ENCODE measurements at regions not wholly inside any gene's neighbourhood (a gene's known extent, or its start where the extent isn't known, plus 50 kb on each side); places are given as distances from the start of the nearest gene placed in this dataset.

GRCh38 chr10:54983255-54983654 is 182.2 kb upstream of the PCDH15 start:
- no peak for DNase-seq (ENCODE audit: low read depth)

GRCh38 chr10:54962134-54962900 is 161.3 kb upstream of the PCDH15 start:
- no peak for DNase-seq (ENCODE audit: low read depth)

GRCh38 chr10:54961040-54961439 is 160.0 kb upstream of the PCDH15 start:
- no peak for DNase-seq (ENCODE audit: low read depth)

GRCh38 chr10:54958844-54959243 is 157.8 kb upstream of the PCDH15 start:
- no peak for DNase-seq (ENCODE audit: low read depth)

- no peak for DNase-seq (ENCODE audit: low read depth)
Observed at GRCh38 chr10:54947605-54948004, 146.6 kb upstream of the PCDH15 start.

- DNase-seq (ENCODE audit: low read depth): no peak
Observed at GRCh38 chr10:54940418-54940817, 139.4 kb upstream of the PCDH15 start.

GRCh38 chr10:54914049-54914448 is 113.0 kb upstream of the PCDH15 start:
- no peak for DNase-seq (ENCODE audit: low read depth)

- DNase-seq (ENCODE audit: low read depth): no peak
Observed at GRCh38 chr10:54909165-54909564, 108.1 kb upstream of the PCDH15 start.

- DNase-seq (ENCODE audit: low read depth): no peak
Observed at GRCh38 chr10:54908019-54908418, 107.0 kb upstream of the PCDH15 start.

GRCh38 chr10:54906940-54907339 is 105.9 kb upstream of the PCDH15 start:
- DNase-seq (ENCODE audit: low read depth): no peak

GRCh38 chr10:54905578-54906192 is 104.7 kb upstream of the PCDH15 start:
- no peak for DNase-seq (ENCODE audit: low read depth)

GRCh38 chr10:54904833-54905232 is 103.8 kb upstream of the PCDH15 start:
- DNase-seq (ENCODE audit: low read depth): no peak

GRCh38 chr10:54903745-54904144 is 102.7 kb upstream of the PCDH15 start:
- DNase-seq (ENCODE audit: low read depth): no peak

GRCh38 chr10:54900584-54900983 is 99.6 kb upstream of the PCDH15 start:
- no peak for DNase-seq (ENCODE audit: low read depth)

GRCh38 chr10:54880996-54881395 is 80.0 kb upstream of the PCDH15 start:
- DNase-seq (ENCODE audit: low read depth): no peak

- DNase-seq (ENCODE audit: low read depth): no peak
Observed at GRCh38 chr10:54869022-54869421, 68.0 kb upstream of the PCDH15 start.

- no peak for DNase-seq (ENCODE audit: low read depth)
Observed at GRCh38 chr10:54866666-54867065, 65.6 kb upstream of the PCDH15 start.

GRCh38 chr10:54854843-54855242 is 53.8 kb upstream of the PCDH15 start:
- no peak for DNase-seq (ENCODE audit: low read depth)

- no peak for DNase-seq (ENCODE audit: low read depth)
Observed at GRCh38 chr10:54854389-54854788, 53.4 kb upstream of the PCDH15 start.

GRCh38 chr10:54853883-54854282 is 52.9 kb upstream of the PCDH15 start:
- DNase-seq (ENCODE audit: low read depth): no peak
